ENCODE measurements at regions not wholly inside any gene's neighbourhood (a gene's known extent, or its start where the extent isn't known, plus 50 kb on each side); places are given as distances from the start of the nearest gene placed in this dataset.
"Not testable (repeated sequence)": the region's sequence is repeated elsewhere in the genome, so short reads cannot be mapped to it uniquely, and the experiment has no call there.

DNA sequence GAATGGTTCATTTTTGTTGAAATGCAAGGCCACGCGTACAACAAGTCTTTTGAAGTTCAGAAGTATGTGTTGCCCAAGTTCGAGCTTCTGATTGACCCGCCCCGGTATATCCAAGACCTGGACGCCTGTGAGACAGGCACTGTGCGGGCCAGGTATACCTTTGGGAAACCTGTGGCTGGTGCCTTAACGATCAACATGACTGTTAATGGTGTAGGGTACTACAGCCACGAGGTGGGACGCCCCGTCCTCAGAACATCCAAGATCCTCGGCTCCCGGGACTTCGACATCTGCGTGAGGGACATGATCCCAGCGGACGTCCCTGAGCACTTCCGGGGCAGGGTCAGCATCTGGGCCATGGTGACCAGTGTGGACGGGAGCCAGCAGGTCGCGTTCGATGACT lies 1246.9 kb upstream of the PHF14 start:
- not testable (repeated sequence) for DNase-seq

DNA sequence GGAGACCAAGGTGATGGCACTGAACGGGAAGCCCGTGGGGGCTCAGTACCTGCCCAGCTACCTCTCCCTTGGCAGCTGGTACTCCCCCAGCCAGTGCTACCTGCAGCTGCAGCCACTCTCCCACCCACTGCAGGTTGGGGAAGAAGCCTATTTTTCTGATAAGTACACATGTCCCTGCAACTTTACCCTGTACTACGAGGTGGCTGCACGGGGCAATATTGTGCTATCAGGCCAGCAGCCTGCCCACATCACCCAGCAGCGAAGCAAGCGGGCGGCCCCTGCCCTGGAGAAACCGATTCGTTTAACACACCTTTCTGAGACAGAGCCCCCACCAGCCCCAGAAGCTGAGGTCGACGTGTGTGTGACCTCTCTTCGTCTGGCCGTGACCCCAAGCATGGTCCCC lies 1246.2 kb upstream of the PHF14 start:
- not testable (repeated sequence) for DNase-seq

DNA sequence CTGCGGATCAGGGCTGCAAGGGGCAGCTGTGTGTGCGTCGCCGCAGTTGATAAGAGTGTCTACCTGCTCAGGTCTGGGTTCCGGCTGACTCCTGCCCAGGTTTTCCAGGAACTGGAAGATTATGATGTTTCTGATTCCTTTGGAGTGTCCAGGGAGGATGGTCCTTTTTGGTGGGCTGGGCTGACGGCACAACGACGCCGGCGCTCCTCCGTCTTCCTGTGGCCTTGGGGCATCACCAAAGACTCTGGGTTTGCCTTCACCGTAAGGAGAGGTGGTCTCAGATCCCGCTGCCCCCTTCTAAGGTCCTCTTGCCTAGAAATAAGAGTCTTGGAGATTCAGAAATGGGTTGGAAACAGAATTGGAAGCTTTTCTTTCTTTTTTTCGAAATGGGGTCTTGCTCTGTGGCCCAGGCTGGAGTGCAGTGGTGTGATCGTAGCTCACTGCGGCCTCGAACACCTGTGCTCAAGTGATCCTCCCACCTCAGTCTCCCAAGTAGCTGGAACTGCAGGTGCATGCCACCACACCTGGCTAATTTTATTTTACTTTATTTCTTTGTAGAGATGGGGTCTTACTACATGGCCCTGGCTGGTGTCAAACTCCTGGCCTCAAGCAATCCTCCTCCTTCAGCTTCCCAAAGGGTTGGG lies 1245.5 kb upstream of the PHF14 start:
- DNase-seq: not testable (repeated sequence)

DNA sequence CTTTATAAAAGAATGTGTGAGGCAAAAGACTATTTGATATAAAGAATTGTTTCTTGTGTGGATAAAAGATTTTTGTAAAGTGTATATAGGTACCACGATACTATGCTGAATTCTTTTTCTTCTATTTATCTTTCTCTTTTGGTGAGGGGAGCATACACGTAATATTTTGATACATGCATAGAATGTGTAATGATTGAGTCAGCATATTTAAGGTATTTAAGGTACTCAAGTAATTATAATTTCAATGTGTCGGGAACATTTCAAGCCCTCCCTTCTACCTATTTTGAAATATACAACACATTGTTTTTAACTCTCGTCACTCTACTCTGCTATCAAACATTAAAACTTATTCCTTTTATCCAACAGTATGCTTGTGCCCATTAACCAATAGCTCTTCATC lies 1221.6 kb upstream of the PHF14 start:
- no peak for DNase-seq

DNA sequence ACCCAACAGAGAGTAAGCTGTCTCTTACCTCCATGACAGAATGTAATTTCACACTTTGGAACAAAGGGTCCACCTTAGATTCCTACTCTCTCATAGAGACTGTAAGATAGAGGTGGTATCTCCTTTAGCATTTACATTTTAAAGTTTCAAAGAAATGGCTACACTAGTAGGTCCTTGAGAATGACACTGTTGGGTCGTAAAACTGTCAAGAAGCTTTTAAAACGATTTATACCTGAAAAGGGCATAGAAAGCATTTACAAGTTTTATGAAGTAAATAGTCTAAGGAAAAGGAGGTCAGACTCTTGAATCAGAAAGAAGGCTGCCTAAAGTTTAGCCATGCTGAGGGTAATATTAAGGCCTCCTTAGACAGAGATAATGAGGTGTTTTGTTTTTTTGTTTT lies 1212.4 kb upstream of the PHF14 start:
- DNase-seq: no peak

DNA sequence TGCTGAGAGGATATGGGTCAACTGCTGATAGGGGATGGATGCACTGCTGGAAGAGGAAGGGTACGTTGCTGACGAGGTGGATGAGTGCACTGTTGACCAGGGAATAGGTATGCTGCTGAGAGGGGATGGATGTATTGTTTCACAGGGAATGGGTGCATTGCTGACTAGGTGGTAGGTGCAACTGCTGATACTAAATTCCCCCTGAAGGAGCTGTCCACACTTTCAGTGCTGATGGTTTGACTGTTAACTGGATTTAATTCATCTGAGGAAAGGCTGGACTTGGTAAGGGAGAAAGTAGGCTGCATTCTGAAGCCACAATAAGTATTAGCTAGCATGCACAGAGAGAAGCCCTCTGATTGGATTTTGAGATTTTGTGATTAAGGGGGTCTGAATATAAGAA lies 1196.8 kb upstream of the PHF14 start:
- DNase-seq: no peak

DNA sequence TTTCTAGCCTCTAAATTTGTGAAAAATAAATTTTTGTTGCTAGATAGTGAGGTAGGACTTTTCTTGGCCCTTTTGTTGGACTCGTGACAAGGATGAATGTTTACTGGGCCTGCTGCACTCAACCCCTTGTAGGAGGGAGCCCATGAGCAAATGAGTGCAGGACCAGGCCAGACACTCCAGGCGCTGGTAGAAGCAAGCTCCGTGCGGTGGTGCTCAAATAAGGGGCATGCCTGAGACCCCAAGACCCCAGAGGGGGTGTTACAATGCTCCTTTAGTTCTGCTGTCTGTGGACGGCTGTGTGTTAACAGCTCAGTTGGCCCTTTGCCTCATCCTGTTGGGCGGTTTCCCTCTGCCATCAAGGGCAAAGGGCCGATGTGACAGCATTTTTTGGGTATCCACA lies 1195.3 kb upstream of the PHF14 start:
- DNase-seq: no peak

DNA sequence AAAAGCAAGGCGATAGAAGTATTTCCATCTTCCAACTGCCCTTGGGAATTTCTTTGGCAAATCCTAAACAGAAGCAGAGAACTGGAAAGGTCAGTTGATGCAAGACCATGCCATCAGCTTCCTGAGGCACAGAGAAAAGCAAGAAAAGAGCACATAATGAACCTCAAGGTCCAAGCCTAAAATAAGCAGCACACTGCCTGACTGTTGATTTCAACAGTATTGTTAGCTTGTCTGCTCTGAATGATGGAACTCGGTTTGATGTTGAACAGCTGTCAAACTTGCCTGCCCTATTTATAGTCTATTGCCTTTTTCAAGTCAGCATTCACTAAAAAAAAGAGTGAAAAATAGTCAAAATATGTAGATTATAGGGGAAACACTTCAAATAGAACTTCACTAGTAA lies 1192.0 kb upstream of the PHF14 start:
- DNase-seq: no peak

DNA sequence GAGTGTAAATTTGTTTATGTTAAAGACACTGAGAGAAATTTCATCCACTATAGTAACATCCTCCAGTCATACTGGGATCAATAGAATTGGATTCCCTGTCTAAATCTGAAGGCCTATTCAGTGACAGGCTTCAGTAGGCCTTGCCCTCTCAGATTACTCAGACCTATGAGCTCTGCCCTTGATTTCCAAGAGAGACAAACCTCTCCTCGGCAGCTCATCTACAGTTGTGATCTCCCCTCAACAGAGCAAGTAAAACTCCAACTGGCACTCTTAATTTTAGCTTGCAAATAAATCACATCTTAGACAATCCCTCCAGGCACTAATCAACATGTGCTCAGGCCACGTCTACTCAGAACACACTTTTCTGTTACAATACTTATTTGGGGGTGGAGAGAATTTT lies 1191.4 kb upstream of the PHF14 start:
- DNase-seq: no peak

DNA sequence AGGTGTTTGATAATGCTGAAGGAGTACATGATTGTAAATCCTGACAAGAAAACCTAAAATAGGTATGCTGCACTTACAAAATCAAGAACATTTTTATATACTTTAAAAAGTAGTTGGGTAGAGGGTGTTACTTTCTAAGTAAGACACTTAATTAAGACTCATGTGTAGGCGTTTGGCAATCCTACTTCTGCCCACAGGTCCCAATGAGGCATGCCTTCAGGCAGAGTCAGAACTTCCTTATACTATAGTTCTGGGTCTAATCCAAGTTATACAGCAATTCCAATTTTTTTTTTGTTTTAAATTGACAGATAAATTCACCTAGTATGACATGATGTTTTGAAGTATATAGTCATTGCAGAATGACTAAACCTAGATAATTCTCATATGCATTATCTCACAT lies 1188.5 kb upstream of the PHF14 start:
- no peak for DNase-seq

DNA sequence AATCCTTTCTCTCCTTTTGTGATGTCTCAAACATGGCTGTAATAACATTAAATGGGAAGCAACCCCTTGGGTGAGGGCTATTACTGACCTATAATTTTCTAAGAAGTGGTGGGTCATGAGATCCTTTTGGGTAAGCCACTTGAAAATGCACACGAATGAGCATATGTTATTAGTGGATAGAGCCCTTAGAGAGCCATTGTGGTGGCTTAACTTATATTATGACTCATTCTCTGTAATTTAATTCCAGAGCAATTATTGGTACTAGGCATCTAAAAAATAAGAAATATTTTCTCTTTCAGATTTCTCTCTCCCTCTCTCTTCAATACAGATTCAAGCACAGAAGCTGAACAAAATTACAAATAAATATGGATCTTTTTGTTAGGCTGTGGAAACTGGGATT lies 1177.4 kb upstream of the PHF14 start:
- no peak for DNase-seq

DNA sequence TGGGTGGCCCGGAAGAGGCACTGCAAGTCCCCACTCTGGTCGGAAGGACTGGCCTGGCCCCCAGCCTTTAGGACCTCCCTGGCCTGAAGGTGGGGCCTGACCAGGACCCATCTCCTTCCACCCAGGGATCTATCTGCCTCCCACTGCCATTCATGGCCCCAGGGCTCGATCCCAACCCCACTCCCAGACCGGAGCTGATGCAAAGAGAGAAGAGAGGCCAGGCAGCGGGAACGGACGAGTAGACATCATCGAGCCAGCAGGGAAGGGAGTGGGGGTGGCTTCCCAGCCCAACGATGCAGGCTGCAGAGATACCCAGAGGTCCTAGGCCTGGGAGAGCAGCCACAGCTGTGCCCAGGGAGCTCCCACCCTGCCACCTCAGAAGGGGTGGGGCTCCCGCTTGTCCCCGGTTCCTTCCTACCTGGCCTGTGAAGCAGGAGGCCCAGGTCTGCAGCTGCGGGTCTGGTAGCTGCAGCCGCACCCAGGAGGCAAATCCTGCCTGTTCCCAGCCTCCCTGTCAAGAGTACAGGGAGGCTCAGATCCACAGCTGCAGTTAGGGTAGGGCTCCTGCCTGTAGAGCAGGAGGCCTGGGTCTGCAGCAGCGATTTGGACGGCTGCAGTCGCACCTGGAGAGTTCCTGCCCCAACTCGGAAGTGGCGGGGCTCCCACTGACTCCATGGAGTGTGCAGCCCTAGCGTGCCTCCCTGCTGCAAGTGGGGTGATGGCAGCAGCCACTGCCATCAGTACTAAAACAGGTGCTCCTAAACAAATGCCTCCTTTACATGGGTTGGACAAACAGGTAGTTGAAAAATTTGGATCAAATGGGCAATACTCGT lies 1151.0 kb upstream of the PHF14 start:
- no peak for DNase-seq

DNA sequence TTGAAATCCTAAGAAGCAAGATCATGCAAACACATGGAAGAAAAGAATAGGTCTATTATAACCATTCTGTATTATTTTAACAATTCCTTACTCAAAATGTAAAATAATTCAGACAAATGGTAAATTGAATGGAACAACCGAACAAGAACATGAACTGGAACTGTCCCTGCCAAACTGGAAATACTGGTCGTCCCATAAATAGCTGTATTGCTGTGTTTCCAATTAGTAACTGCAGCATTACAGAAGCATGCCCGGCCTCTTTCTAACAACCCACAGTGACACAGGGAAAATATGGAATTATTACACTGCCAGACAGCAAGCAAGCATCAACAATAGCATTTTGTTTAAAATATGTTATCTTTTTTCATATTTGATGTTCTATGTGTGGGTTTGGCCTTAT lies 1138.5 kb upstream of the PHF14 start:
- no peak for DNase-seq

DNA sequence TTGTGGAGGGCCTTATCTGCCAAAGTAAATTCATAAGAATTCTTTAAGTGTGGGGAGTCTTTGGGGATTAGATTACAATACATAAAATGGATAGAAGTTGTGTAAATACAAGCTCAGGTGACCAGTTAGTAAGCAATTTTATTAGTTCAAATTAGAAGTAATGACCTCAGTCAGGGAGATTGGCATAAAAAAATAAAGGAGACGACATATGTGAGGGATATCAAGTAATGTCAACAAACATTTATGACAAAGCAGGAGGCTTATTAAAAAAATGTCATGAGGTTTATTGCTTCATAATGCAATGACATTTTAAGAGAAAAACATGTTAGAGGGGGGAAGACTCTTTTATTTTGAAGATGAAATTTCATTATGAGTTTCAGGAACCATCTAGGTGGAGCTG lies 1137.0 kb upstream of the PHF14 start:
- DNase-seq: no peak

DNA sequence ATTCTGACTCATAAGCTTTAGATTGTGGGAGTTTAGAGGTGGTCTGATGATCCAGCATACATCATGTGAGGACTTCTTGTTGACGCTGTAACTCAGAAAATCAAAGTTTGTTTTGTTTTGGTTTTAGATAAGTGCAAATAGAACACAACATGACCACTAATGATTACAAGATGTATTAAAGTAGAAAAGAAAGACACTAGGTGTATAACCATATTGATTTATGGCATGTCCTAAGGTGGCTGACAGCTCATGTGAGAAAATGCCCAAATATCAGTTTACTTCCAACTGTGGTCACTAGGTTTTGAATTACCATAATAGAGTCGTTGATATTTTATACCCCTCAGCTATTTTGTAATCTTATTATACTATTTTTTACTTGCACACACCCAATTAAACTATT lies 1131.4 kb upstream of the PHF14 start:
- no peak for DNase-seq

DNA sequence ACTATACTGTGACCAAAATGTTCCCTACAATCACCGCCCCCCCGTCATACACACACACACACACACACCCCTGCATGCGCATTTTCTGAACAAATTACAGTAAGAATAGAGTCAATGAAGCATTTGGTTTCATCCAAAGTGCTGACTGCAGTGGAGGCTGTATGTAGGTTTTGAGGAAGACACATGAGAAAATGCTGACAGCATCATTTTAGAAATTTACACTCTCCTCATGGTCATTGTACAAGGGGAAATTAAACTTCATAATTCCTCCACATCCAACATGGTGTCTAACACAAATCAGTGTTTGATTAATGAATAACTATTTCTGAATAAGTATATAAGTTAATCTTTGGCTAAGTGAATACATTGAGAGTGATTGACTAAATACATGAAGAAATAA lies 1126.8 kb upstream of the PHF14 start:
- no peak for DNase-seq

DNA sequence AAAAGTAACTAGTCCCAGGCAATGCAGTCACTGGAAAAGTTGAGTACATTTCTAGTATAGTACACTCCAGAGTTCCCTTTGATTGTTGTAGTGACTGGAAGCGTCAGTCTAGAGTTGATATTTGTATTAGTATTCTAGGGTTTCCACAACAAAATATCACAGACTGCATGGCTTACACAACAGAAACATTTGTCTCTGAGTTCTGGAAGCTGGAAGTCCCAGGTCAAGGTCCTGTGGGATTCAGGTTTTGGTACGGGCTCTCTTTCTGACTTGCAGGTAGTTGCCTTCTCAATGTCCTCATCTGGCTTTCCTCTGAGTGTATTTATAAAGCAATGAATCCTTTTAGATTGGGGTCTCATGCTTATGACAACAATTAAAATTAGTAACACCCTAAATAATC lies 1119.1 kb upstream of the PHF14 start:
- no peak for DNase-seq

DNA sequence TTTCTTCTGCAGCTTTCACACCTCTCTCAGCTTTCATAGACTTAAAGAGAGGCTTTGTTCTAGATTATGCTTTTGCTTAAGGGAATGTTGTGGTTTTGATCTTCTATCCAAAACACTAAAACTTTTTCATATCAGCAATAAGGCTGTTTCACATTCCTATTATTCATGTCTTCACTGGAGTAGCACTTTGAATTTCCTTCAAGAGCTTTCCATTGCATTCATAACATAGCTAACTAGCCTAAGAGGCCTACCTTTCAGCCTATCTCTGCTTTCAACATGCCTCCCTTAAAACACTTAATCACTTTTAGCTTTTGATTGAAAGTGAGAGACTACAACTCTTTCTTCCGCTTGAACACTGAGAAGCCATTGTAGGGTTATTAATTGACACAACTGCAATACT lies 1117.0 kb upstream of the PHF14 start:
- DNase-seq: no peak

DNA sequence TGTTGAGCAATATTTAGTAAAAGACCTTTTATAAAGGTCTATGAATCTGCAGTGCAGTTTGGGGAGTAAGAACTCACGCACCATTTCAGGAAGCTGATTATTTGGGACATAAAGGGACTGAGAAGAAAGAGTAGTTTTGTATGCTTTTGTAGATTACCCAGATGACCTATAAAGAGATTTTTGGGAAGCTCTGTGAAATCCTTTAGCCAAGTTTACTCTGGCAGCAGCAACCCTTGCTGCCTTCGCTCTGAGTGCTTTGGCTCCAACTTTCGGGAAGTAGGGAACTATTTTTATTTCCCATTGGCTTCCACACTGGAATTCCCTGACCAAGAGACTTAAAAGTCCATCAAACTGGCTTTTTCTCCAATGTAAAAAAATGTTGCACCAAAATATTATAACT lies 1110.1 kb upstream of the PHF14 start:
- DNase-seq: no peak

DNA sequence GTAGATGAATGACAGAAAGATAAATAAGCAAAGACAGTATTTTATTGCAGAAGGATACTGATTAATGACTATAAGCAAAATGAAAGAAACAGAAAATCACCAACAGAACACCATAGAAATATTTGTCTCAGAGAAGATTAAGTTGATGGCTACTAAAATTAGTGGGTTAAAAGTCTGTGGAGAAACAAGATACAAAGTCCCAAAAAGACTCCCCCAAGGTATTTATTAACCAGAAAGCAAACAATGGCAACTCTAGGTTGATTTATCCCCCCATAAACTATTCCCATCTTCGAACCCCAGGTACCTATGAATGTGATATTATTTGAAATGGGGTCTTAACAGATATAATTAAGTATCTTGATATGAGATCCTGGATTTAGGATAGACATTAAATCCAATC lies 1104.5 kb upstream of the PHF14 start:
- no peak for DNase-seq

DNA sequence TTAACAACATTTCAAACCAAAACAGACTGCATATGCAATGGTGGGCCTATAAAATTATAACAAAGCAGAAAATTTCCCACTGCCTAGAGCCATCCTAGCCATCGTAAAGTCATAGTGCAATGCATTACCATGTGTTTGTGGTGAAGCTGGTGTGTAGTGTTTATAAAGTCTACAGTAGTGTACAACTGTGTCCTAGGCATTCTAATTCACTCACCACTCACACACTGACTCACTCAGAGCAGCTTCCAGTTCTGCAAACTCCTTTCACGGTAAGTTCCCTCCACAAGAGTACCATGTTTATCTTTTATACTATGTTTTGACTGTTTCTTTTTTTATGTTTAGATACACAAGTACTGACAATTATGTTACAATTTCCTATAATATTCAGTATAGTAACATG lies 1104.1 kb upstream of the PHF14 start:
- DNase-seq: no peak

DNA sequence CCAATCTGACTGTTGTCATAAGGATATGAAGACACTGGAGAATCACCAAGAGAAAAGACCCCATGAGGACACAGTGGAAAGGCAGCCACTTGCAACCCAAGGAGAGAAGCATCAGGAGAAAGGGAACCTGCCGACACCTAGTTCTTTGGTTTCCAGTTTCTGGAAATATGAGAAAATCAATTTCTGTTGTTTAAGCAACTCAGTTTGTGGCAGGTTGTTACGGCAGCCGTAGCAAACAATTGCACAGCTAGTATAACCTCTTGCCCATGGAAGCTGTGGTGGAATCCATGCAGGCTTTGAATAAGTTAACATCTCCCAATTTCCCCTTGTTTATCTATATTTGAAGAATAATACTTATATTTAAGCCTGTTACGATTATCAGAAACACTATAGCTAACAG lies 1103.0 kb upstream of the PHF14 start:
- no peak for DNase-seq

DNA sequence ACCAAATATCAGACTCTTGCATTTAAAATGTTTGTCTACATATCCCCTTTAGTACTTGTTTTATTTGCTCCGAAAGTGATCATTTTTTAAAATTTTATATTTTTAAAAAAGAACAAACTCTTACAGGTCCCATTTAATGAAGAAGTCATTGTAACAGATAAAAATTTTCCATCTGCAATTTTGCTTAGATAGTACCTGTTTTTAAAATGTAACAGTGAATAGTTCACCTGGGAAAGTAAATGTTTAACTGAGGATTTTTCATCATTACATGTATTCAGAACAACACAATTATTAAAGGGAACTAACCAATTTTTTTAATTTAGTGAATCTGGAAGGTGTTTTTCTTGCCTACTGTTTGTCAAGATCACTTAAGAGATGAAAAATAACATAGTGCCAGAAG lies 1099.5 kb upstream of the PHF14 start:
- no peak for DNase-seq

DNA sequence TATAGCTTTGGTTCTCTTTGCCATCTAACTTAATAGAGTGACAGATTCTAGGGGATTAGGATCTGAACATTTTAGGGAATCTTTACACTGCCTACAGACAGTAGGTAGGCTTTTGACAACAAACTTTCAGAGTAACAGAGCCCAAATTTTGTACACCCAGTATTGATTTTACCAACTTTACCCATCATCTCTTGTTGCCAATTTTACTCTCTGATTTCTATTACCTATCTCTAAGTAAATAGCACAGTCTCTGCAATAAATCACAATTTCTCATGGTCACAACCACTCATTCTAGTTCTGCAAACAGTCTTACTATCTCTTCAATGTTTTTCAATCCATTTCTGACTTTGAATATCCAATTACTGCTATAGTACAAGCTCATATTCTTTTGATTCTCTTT lies 1097.6 kb upstream of the PHF14 start:
- no peak for DNase-seq

DNA sequence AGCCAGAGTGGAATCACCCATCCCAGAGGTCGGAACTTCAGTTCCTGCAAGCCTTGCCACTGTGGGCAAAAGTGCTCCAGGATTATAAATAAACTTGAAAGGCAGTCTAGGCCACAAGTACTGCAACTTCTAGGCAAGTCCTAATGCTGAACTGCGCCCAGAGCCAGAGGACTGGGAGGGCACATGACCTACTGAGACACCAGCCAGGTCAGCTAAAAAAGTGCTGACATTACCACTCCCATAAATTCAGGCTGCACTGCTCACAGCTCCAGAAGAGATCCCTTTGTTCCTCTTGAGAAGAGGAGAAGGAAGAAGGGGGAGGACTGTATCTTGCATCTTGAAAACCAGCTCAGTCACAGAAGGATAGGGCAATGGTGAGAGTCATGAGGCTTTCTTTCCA lies 1084.1 kb upstream of the PHF14 start:
- no peak for DNase-seq
